ENCODE measurements at regions not wholly inside any gene's neighbourhood (a gene's known extent, or its start where the extent isn't known, plus 50 kb on each side); places are given as distances from the start of the nearest gene placed in this dataset.

- ChIA-PET POLR2A (no interaction called here), CTCF (no interaction called here)
- DNase-seq (ENCODE audit: extremely low spot score), result no peak
- TF ChIP-seq CTCF (IDR thresholded peaks at IDR 0.05; ENCODE audit: control extremely low read depth, extremely low read depth, low read depth, missing control alignments), result no peak
Measured at GRCh38 chr4:104909376-104909775, 237.3 kb upstream of the TET2 start.

- ChIA-PET POLR2A (no interaction called here), CTCF (interaction anchor here (1.1 to 1.2 kb wide), 2 partner anchors 11 to 16 kb away, joined by 3 to 4 read pairs; no protein-coding TSS in a partner anchor)
- DNase-seq (ENCODE audit: extremely low spot score), result no peak
- no peak for TF ChIP-seq CTCF (IDR thresholded peaks at IDR 0.05; ENCODE audit: control extremely low read depth, extremely low read depth, low read depth, missing control alignments)
Measured at GRCh38 chr4:104912518-104912917, 234.2 kb upstream of the TET2 start.

DNA sequence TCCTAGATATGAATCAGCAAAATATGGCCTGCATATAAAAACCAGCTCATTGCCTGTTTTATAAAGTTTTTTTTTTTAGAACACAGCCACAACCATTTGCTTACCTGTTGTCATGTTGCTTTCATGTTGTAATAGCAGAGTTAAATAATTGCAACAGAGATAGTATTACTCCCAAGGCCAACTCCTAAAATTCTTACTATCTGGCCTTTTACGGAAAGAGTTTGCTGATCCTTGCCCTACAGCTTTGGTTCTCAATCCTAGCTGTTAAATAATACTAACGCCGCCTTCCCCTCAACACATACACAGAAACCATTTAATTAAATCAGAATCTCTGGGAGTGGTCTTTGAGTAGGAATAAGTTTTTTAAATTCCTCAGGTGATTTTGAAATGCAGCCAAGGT is 231.3 kb upstream of the TET2 start:
- no peak for DNase-seq (ENCODE audit: extremely low spot score)
- POLR2A ChIA-PET, result no interaction called here
- CTCF ChIA-PET, result interaction anchor here (1.0 kb wide), 1 partner anchor 55 kb away, joined by 3 read pairs; no protein-coding TSS in a partner anchor
- no peak for TF ChIP-seq CTCF (IDR thresholded peaks at IDR 0.05; ENCODE audit: control extremely low read depth, extremely low read depth, low read depth, missing control alignments)

- ChIA-PET CTCF (interaction anchor here (1.0 kb wide), 1 partner anchor 55 kb away, joined by 3 read pairs; no protein-coding TSS in a partner anchor), POLR2A (no interaction called here)
- DNase-seq (ENCODE audit: extremely low spot score), result no peak
- no peak for TF ChIP-seq CTCF (IDR thresholded peaks at IDR 0.05; ENCODE audit: control extremely low read depth, extremely low read depth, low read depth, missing control alignments)
Measured at GRCh38 chr4:104915864-104916263, 230.8 kb upstream of the TET2 start.

GRCh38 chr4:104919406-104919805 is 227.3 kb upstream of the TET2 start:
- CTCF ChIA-PET, result interaction anchor here (0.7 to 2.8 kb wide), 6 partner anchors 11 to 33 kb away, joined by 3 to 15 read pairs (median 4); no protein-coding TSS in a partner anchor
- DNase-seq (ENCODE audit: extremely low spot score), result no peak
- no peak for TF ChIP-seq CTCF (IDR thresholded peaks at IDR 0.05; ENCODE audit: control extremely low read depth, extremely low read depth, low read depth, missing control alignments)
- POLR2A ChIA-PET, result no interaction called here

DNA sequence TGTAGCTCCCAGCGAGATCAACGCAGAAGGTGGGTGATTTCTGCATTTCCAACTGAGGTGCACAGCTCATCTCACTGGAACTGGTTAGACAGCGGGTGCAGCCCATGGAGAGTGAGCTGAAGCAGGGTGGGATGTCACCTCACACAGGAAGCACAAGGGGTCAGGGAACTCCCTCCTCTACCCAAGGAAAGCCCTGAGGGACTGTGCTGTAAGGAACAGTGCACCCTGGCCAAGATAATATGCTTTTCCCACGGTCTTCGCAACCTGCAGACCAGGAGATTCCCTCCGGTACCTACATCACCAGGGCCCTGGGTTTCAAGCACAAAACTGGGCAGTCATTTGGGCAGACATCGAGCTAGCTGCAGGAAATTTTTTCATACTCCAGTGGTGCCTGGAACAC is 216.4 kb upstream of the TET2 start:
- DNase-seq (ENCODE audit: extremely low spot score), result no peak
- no peak for TF ChIP-seq CTCF (IDR thresholded peaks at IDR 0.05; ENCODE audit: control extremely low read depth, extremely low read depth, low read depth, missing control alignments)
- ChIA-PET POLR2A (no interaction called here), CTCF (interaction anchor here (0.8 to 2.6 kb wide), 8 partner anchors 10 to 591 kb away, joined by 3 to 15 read pairs (median 3); partner anchors contain the start of gene PPA2)

Measured in GM10248 (cell line).